ENCODE measurements at regions not wholly inside any gene's neighbourhood (a gene's known extent, or its start where the extent isn't known, plus 50 kb on each side); places are given as distances from the start of the nearest gene placed in this dataset.
"Not testable (repeated sequence)": the region's sequence is repeated elsewhere in the genome, so short reads cannot be mapped to it uniquely, and the experiment has no call there.

GRCh38 chr7:156050636-156051569, 238.6 kb upstream of the SHH start:
- no peak for DNase-seq

- no peak for DNase-seq
Observed at GRCh38 chr7:156049366-156049765, 237.1 kb upstream of the SHH start.

DNA sequence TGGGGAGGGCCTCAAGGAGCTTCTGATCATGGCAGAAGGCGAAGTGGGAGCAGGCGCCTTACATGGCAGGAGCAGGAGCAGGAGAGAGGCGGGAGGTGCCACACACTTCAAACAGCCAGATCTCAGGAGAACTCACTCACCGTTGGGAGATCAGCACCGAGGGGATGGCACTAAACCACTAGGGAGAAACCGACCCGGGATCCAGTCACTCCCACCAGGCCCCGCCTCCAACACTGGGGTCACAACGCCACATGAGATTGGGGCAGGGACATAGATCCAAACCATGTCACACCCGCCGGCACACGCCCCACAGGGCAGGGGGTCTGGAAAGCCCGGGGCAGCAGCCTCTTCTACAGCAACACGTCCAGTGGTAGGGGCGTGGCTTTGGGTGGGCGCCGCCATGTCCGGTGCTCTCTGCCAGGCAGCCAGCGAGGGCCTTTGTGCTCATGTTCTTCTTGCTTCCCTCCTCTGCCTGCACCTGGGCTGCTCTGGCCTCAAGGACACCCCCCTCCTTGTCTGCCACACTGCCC, 233.8 kb upstream of the SHH start:
- DNase-seq, result no peak

DNA sequence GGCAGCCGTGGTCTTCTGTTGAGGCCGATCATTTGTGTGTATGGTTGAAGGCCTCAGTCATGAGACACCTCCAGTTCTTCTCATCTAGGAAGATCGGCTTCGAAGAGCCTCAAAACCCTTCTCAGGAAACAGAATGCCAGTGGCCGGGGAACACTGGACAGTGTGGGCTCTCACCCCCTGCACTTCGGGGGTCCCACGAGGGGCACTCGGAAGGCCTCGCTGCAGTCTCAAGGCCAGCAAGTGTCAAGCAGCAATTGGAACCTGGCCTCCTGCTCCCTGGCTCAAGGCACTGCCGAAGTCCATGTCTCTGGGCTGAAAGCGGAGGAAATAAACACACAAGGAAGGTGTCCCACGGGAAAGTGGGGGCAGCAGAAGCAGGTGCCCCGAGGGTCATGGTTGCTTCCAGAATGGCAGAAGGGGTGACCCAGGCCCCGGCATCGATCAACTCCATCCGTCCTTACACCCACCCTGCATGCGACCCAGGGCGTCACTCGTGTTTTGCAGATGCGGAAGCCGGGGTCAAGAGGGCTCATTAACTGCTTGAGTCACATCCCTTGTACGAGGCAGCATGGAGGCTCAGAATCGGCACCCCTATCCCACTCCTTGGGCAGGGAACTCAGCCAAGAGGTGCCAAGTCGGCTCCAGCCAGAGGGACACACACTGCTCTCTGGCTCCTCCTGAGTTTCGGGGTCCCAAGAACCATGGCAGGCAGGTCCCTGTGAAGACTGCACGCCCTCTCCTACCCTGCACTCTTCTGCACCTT, 231.3 kb upstream of the SHH start:
- DNase-seq, result no peak

DNA sequence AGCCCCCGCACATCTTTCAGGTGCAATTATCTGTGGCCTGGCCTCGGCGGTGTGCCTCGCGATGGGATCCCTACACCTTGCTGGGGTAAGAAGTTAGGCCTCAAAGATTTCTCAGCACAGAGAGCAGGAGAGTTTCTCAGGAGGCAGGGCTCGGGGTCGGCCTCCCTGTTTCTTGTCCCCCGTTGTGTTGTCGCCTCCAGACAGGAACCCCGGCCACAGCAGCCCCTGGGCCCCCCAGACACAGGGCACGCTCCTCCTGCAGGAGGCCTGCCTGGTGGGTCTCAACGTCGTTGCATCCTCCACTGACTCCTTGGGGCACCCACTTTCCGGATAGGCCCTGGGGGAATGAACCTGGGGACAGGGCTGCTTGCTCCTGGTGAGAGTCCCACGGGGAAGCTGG, 229.1 kb upstream of the SHH start:
- no peak for DNase-seq

DNA sequence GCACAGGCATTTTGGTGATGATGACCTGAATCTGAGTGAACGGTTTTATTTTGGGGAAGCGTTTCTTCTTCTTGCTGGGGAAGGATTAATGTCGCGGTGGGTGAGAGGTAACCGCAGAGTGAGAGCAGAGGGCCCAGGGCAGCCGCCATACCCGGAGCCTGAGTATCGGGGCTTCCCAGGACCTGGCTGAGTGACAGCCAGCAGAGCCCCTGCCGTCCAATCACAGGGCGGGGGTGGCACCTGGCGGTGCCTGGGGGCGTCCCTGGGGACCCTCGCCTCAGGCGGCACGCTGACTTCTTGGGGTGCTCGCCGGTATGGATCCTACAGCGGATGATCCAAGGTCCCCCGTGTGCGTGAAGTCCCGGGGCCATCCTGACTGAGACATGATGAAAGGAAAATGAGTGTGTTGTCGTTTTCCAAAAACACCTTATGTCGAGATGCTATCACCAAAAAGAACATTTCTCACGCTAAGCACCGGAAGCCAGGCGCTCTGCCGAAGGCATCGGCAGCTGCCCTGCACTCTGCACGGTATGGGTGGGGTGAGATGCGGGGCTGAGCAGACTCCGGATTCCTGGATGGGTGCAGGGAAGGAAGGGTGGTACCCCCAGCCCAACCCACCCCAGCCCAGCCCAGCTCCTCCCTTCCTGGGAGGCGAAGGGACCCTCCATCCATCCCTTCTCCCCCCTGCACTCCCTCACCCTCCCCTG, 227.9 kb upstream of the SHH start:
- no peak for DNase-seq

- DNase-seq, result no peak
Observed at GRCh38 chr7:156039194-156039593, 226.9 kb upstream of the SHH start.

- DNase-seq, result no peak
Observed at GRCh38 chr7:156038345-156038744, 226.1 kb upstream of the SHH start.

- DNase-seq, result no peak
Observed at GRCh38 chr7:156036153-156036552, 223.9 kb upstream of the SHH start.

DNA sequence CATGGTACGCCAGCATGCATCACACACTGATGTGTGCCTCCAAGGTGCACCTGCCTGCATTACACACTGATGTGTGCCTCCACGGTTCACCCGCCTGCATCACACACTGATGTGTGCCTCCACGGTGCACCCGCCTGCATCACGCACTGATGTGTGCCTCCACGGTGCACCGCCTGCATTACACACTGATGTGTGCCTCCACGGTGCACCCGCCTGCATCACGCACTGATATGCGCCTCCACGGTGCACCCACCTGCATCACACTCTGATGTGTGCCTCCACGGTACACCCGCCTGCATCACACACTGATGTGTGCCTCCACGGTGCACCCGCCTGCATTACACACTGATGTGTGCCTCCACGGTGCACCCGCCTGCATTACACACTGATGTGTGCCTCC, 223.1 kb upstream of the SHH start:
- not testable (repeated sequence) for DNase-seq

GRCh38 chr7:156034397-156034796, 222.1 kb upstream of the SHH start:
- no peak for DNase-seq

- no peak for DNase-seq
Observed at GRCh38 chr7:156032973-156033372, 220.7 kb upstream of the SHH start.

DNA sequence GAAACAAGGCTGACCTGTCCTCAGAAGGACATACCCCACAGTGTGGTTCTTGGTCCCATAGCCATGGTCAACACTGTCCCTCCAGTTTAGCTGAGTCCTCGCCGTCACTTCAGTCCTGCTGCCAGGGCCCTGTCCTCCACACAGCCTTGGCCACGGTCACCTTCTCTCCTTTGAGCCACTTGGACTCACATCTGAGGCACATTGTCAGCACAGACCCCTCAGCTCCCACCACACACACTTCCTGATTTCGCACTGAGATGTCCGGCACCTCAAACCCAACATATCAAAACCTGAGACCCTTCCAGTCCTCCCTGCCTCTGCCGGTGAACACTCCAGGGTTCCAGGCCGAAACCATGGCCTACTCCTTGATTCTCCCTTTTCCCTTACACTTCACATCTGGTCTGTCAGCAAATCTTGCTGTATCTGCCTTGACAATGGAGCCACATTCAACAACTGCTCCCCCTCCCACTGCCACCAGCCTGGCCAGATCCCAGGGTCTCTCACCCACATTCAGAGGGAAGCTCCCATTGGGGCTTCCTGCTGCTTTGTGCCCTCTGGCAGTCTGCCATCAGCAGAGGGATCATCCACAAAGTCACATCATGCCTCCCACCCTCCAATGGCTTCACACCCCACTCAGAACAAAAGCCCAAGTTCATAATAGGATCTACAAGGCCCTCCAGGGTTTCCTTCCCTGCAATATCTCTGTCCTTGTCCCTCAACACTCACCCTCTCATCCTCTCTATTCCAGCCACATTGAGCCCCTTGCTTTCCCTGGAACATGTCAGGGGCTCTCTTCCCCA, 219.6 kb upstream of the SHH start:
- DNase-seq, result no peak

GRCh38 chr7:156029460-156030007, 217.3 kb upstream of the SHH start:
- DNase-seq, result no peak

GRCh38 chr7:156028521-156028920, 216.3 kb upstream of the SHH start:
- DNase-seq, result no peak

- DNase-seq, result no peak
Observed at GRCh38 chr7:156027821-156028220, 215.6 kb upstream of the SHH start.

DNA sequence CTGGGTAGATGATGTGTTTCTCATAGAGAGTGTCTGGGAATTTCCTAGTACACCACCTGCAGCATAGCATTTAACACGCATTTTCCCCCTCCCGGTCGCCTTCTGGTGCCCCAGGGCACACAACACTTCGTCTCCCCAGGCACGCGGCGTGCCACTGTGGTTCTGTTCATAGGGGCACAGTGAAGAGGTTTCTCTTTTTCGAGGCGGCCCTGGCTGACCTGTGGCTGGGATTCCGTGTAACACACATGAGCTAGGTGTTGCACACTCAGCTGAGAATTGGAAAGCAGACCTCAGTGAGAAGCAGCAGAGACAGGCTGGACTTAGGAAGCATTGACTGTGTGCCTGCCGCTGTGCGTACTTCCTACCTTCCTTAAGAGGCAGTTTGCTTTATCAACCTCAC, 214.3 kb upstream of the SHH start:
- DNase-seq, result no peak

DNA sequence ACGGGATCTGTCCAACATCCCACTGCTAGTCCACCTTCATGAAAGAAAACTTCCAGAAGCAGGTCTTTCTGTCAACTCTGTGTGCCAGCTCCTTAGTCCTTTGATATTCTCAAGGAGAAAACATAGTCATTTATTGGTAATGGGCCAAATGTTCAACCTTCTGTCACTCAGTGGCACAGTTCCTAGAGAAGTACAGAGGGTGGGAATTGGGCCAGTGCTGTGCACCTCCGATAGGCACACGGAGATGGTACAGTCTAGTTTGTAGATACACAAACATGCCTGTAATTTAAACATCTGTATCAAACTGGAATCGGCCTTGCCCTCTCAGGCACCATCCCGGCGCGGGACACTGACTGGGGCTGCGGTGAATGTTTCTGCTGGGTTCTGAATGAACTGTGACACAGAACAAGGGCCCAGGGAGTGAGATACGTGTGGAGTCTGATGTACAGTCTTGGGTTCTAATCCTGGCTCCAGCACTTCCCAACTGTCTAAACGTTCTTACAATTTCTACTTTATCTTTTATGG, 213.9 kb upstream of the SHH start:
- no peak for DNase-seq

- no peak for DNase-seq
Observed at GRCh38 chr7:156025675-156026074, 213.4 kb upstream of the SHH start.

DNA sequence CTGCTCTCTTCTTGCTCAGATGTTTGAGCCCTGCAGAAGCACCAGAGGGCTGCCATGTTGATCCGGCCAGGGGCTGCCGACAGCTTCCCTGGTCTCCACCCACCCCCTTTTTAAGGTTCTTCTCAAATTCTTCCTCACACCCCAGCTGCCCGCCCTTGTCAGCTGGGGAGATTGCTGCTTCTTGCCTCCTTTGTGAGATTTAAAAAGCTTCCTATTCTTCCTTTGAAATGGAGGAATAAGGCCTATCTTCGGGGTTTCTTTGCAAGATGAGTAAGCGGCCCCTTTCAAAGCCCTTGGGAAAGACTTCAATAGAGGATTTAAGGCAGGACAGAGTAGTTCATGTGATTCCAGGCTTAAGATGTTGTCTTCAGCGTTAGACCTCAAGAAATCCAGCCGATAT, 211.9 kb upstream of the SHH start:
- DNase-seq, result no peak

Measured in NCI-H2081 (cell line).